Stromal cell of bone marrow (primary cell): ENCODE measurements at regions not wholly inside any gene's neighbourhood (a gene's known extent, or its start where the extent isn't known, plus 50 kb on each side); places are given as distances from the start of the nearest gene placed in this dataset.
"Not testable (repeated sequence)": the region's sequence is repeated elsewhere in the genome, so short reads cannot be mapped to it uniquely, and the experiment has no call there.

ENCODE experiments used
- DNase-seq: peaks from one replicate; pipeline ENCODE4 v3.0.0-alpha.2; 2012; ENCODE audit warnings: low read depth

DNA sequence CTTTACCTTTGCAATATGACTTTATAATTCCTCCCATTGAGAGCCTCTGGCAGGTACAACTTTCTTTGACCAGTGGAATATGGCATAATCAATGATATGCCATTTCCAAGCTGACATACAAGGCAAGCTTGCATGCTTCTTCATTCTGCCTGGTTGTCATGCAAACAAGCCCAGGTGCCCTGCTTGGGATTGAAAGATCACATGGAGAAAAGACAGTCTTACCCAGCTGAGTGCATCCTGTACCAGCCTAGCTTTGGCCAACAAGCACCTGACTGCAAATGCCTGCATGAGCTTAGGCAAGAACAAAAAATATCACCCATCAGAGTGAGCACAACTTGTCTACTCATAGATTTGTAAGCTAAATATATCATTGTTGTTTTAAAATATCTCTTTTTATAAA is 82.9 kb upstream of the KCND2 start:
- no peak for DNase-seq

DNA sequence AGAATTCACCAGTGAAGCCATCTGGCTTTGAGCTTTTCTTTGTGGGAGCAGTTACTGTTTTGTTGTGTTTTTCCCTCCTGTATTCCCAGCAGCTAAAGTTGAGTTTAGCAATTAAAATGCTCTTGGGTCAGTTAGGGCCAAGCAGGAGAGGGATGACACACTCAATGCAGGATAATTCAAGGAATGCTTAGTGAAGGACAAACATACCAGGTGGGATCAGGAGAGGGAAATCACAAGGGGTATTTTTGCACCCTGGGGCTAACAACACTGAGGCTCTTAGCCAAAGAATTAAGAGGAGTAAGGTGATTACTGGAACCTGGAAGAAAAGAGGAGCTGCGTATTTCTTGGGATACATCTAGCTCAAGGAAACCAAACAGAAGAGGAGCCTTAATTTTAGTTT is 82.4 kb upstream of the KCND2 start:
- DNase-seq, result no peak

DNA sequence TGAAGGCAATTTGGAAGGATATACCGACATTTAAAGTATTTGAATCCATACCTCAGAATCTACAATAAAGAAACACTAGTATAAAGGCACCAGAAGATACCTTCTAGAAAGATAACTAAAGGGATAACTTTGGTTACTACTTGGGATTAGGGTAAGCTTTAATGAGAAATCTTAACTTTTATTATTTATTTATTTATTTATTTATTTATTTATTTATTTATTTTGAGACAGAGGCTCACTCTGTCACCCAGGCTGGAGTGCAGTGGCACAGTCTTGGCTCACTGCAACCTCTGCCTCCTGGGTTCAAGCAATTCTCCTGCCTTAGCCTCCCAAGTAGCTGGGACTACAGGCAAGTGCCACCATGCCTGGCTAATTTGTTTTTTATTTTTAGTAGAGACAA is 81.6 kb upstream of the KCND2 start:
- DNase-seq, result not testable (repeated sequence)

DNA sequence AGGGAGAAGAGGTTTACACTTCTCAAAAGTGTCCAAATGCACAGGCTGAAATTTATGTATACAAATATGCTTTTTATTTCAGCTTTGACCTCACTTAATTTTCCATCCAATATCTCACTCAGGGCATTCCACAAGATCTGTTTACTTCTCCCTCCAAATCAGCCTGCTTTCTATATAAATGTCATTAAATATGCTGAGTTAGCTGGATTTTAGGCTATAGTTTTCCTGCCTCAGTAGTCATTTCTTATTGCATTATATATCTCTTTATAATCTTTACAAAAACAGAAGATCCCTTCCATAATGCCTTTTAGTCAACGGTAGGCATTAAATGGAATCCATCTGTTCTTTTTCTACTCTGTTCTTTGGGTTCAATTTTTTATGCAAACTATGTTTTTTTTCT is 71.7 kb upstream of the KCND2 start:
- DNase-seq, result no peak

DNA sequence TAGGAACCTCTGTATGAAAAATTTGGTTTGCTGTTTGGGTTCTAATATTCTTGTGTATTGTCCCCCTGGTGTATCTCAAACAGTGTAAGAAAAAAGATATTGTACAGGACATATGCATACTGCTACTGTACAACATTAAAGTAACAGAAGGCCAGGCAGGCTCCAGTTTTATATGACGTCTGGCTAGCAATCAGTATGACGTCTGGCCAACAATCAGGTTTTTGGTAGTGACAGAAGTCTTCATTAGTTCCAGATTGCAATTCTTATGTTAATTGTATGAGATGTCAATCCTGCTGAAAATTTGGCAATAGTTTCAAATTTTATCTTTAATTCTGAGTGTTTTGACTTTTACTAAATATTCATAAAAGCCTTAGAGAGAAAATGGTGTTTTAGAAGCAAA is 67.9 kb upstream of the KCND2 start:
- DNase-seq, result no peak

DNA sequence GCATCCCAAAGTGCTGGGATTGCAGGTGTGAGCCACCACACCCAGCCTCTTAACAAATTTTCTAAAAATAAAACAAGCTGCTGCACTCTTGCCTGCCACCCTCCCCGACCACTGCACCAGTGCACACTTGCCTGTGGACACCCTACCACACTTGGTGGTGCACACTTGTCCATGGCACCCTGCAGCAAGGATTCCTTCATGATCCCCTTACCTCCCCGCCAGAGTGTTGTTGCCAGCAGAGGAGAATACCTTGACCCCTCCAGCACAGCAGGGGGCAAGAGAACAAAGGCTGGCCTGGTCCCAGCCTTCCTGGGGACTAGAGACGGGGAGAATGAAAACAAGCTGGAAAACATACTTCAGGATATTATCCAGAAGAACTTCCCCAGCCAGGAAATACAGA is 65.9 kb upstream of the KCND2 start:
- no peak for DNase-seq

DNA sequence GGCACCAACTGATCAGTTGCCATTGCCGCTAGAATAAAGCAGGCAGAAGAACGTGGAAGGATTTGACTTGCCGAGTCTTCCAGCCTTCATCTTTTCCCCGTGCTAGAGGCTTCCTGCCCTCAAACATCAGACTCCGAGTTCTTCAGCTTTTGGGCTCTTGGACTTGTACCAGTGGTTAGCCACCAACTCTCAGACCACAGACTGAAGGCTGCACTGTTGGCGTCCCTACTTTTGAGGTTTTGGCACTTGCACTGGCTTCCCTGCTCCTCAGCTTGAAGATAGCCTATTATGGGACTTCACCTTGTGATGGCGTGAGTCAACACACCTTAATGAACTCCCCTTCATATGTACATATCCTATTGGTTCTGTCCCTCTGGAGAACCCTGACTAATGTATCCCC is 57.3 kb upstream of the KCND2 start:
- no peak for DNase-seq

DNA sequence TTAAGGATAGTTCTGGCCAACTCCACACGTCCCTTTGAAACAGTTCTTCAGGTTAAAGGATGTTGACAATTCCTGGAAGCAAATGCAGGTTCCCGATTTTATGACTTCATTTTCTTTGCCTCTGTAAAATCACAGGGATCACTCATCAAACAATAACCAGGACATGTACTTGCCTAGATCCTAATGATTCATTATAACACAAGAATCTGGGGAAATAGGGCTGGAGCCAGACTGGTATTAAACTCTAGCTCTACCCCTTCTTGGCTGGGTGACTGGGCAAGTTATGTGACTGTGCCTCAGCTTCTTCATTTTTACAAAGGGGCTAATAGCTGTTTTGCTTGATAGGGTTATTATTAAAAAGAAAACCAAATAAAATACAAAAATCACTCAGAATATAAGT is 56.0 kb upstream of the KCND2 start:
- DNase-seq, result no peak

DNA sequence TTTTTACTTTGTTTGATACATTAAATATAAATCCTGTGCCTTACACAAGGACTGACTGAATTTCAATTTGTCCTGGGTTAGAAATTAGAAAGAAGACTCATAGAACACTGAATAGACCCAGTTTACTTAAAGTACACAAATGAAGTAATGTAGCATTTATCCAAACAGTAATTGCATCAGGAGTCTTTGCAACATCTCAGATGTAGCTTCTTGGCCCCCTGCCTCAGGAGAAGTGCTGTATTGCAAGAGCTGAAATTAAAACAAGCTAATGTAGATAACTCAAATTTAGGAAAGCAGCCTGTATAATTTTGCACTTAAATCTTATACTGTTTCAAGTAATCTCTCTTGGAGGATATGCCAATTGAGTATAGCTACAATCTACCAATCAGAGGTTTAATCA is 54.3 kb upstream of the KCND2 start:
- DNase-seq, result peak; percentile 10

DNA sequence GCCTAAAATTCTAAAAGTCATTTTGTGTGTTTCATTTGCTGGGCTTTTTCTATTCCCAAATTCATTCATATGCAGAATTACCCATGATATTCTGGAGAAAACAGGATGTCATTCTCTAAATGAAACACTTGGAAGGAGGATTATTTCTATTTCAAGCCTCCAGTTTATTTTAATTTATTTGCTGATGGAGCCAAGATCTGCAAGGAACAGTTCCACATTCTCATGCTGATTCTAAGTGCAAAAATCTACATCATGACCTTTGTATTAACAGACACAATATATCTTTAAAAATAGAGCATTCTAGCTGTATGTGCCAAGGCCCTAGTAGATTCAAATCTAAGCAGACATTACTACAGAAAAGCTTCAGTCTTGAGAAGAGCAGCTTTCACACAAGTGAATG is 51.3 kb upstream of the KCND2 start:
- DNase-seq, result no peak
